Activated T-cell treated with anti-CD3 and anti-CD28 coated beads, Interleukin-2, amount 50 U/mL, for 72 hours (primary cell): ENCODE measurements at regions not wholly inside any gene's neighbourhood (a gene's known extent, or its start where the extent isn't known, plus 50 kb on each side); places are given as distances from the start of the nearest gene placed in this dataset.
"Not testable (repeated sequence)": the region's sequence is repeated elsewhere in the genome, so short reads cannot be mapped to it uniquely, and the experiment has no call there.

Experiments
- ATAC-seq, 2 donors: fragments of 150-1000 bp; cut with Tn5 transposase; replicated peaks in 1 of 2; 2 replicates each; pipeline ENCODE4 v1.10.0; 2021; ENCODE audit warnings: moderate library complexity in 2 of 2, mild to moderate bottlenecking in 1 of 2
- DNase-seq, 2 donors: peaks; one replicate each; pipeline ENCODE4 v3.0.0; 2021 to 2022; ENCODE audit warnings: mixed read lengths in 1 of 2
- H3K27ac Mint-ChIP-seq: one replicate; pipeline ENCODE4 v1.8.0; 2022; ENCODE audit warnings: mild to moderate bottlenecking, moderate library complexity, mixed read lengths
- H3K27me3 Mint-ChIP-seq: one replicate; pipeline ENCODE4 v1.8.0; 2022; ENCODE audit warnings: low read depth, mixed read lengths
- H3K36me3 Mint-ChIP-seq, 2 donors: one replicate each; pipeline ENCODE4 v1.8.0; 2022; ENCODE audit warnings: mixed read lengths in 2 of 2, mild to moderate bottlenecking in 1 of 2; ENCODE audit not compliant: insufficient read depth in 2 of 2
- H3K4me1 Mint-ChIP-seq: one replicate; pipeline ENCODE4 v1.8.0; 2022; ENCODE audit warnings: low read depth, mixed read lengths
- H3K4me3 Mint-ChIP-seq, 2 donors: one replicate each; pipeline ENCODE4 v1.8.0; 2022; ENCODE audit warnings: mild to moderate bottlenecking in 2 of 2, mixed read lengths in 2 of 2, moderate library complexity in 2 of 2
- H3K9me3 Mint-ChIP-seq, 2 donors: one replicate each; pipeline ENCODE4 v1.8.0; 2022; ENCODE audit warnings: mixed read lengths in 2 of 2

DNA sequence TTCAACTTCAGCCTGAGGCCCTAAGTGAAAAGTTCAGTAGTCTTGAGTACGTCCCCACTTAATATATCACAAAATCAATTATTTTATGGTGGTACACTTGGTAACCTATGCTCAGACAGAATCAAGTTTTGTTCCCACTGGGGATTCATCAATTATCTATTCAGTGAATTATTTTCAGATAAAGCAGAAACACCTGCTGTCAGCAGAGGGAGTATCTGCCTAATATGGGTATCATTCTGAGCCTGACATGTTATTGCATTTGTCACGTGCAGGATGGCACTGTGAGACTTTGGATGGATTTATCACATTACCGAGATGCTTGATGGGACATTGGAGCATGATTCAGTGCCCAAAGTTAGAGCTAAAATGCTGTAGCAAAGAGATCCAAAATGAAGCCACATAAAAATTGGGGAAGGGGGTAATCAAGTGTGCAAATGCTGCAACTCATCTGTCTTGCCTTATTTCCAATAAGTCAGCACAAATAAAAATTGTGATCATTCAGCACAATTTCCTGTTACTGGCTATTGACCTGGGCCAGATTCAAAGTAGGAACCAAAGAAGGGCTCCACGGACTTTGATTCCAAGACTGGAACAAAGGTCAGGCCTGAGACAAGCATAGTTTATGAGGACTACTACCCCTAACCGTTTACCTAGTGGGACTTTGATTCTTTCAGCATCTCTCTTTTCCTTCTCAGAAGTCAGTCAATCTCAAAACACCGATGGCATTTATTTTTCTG, 657.6 kb downstream of the LMO4 start:
- no peak overlapping the region for H3K27ac Mint-ChIP-seq
- H3K4me1 Mint-ChIP-seq, result peaks cover 9% of the 10 kb centered on the region
- H3K36me3 Mint-ChIP-seq, result no peaks in the 10 kb centered on the region
- no peak for DNase-seq
- no peak overlapping the region for H3K4me3 Mint-ChIP-seq
- peaks cover 29% of the 10 kb centered on the region for H3K27me3 Mint-ChIP-seq
- no peaks in the 10 kb centered on the region for H3K9me3 Mint-ChIP-seq
- no peak for ATAC-seq

- no peak overlapping the region for H3K4me3 Mint-ChIP-seq
- ATAC-seq (no peak), DNase-seq (no peak)
- H3K27me3 Mint-ChIP-seq, result peaks cover 1% of the 10 kb centered on the region
- no peaks in the 10 kb centered on the region for H3K4me1 Mint-ChIP-seq
- H3K9me3 Mint-ChIP-seq, result no peaks in the 10 kb centered on the region
- no peaks in the 10 kb centered on the region for H3K36me3 Mint-ChIP-seq
- H3K27ac Mint-ChIP-seq, result no peak overlapping the region
These were observed 660.7 kb downstream of the LMO4 start for GRCh38 chr1:87989346-87989745.

DNA sequence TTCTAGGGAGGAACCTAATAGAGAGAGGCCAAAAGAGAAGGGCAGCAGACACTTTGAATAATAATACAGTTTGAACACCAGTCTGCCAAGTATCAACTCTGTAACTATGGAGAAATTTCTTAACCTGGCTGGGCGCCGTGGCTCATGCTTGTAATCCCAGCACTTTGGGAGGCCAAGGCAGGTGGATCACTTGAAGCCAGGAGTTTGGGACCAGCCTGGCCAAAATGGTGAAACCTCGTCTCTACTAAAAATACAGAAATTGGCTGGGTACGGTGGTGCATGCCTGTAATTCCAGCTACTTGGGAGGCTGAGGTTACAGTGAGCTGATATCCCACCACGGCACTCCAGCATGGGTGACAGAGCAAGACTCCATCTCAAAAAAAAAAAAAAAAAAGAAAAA, 663.9 kb downstream of the LMO4 start:
- H3K4me1 Mint-ChIP-seq, H3K4me3 Mint-ChIP-seq: not testable (repeated sequence)

DNA sequence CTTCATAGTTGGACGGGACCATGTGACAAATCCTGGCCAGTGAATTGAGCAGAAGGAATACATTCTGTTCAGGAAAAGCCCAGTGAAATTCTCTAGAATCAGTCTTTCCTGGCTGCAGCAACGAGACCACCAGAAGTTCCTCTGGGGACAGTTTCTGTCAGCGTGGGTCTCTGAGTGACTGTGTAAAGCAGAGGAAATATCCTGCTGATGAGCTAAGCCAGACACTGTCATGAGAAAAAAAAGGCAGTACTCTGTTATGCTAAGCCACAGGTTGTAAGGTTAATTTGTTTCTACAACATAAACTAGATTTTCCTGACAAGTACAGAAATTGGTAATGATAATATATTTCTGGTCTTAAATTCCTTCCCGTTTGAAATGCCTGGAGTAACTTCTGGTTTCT, 664.4 kb downstream of the LMO4 start:
- Mint-ChIP-seq H3K4me3 (no peak overlapping the region), H3K36me3 (no peaks in the 10 kb centered on the region), H3K27me3 (no peaks in the 10 kb centered on the region), H3K9me3 (no peaks in the 10 kb centered on the region), H3K4me1 (no peaks in the 10 kb centered on the region), H3K27ac (no peak overlapping the region)
- ATAC-seq, result no peak
- DNase-seq, result no peak

More for the DNA sequence above, 663.9 kb downstream of the LMO4 start:
- H3K9me3 Mint-ChIP-seq, H3K27ac Mint-ChIP-seq, ATAC-seq, H3K36me3 Mint-ChIP-seq, H3K27me3 Mint-ChIP-seq, DNase-seq: not testable (repeated sequence)

- H3K9me3 Mint-ChIP-seq, result no peaks in the 10 kb centered on the region
- no peaks in the 10 kb centered on the region for H3K27me3 Mint-ChIP-seq
- DNase-seq (no peak), ATAC-seq (no peak)
- H3K27ac Mint-ChIP-seq, result no peak overlapping the region
- H3K4me1 Mint-ChIP-seq, result no peaks in the 10 kb centered on the region
- H3K36me3 Mint-ChIP-seq, result no peaks in the 10 kb centered on the region
- H3K4me3 Mint-ChIP-seq, result no peak overlapping the region
These were observed 671.2 kb downstream of the LMO4 start for GRCh38 chr1:87999852-88000251.

DNA sequence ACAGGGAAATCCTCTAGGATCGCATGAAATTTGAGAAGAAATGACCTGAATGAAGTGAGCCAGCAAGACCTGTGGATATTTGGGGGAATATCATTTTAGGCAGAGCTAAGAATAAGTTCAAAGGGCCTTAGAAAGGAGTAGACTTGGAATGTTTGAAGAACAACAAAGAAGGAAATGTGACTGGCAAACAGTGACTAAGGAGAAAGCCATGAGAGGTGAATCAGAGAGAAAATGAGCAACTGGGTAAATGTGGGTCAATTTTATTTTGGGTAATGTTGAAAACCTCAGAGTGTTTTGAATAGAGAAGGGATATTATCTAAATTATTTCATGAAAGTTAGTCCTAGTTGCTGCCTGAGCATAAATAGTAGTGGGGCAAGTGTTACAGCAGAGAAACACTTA, 672.8 kb downstream of the LMO4 start:
- Mint-ChIP-seq H3K4me3 (no peak overlapping the region), H3K9me3 (no peaks in the 10 kb centered on the region), H3K36me3 (no peaks in the 10 kb centered on the region), H3K27ac (no peak overlapping the region), H3K27me3 (no peaks in the 10 kb centered on the region), H3K4me1 (no peaks in the 10 kb centered on the region)
- ATAC-seq (no peak), DNase-seq (no peak)

- no peak overlapping the region for H3K27ac Mint-ChIP-seq
- no peaks in the 10 kb centered on the region for H3K4me1 Mint-ChIP-seq
- no peak for DNase-seq
- ATAC-seq, result no peak
- no peak overlapping the region for H3K4me3 Mint-ChIP-seq
- H3K27me3 Mint-ChIP-seq, result no peaks in the 10 kb centered on the region
- no peaks in the 10 kb centered on the region for H3K9me3 Mint-ChIP-seq
- H3K36me3 Mint-ChIP-seq, result no peaks in the 10 kb centered on the region
These were observed 674.6 kb downstream of the LMO4 start for GRCh38 chr1:88003255-88003654.

GRCh38 chr1:88009916-88010315, 674.2 kb upstream of the PKN2 start:
- Mint-ChIP-seq H3K4me1 (no peaks in the 10 kb centered on the region), H3K27ac (no peak overlapping the region), H3K4me3 (no peak overlapping the region), H3K36me3 (no peaks in the 10 kb centered on the region), H3K27me3 (peaks cover 5% of the 10 kb centered on the region), H3K9me3 (no peaks in the 10 kb centered on the region)
- DNase-seq (no peak), ATAC-seq (no peak)

DNA sequence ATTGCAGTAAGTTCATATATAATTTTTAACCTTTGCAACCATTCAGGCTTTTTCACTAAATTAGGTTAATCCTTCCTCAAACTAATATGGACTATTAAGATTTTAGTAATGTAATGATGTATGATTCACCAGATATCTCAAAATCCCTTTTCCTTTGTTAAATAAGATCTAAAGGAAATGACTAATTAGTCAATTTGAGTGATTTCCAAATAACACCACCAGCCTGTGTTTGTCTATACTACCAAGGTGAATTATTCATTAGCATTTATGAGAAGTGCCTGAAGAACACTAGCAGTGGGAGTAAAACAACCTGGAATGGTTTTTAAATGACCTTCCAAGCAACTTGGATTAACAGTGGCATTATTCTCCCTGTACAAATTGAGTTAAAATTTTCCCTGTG, 670.6 kb upstream of the PKN2 start:
- Mint-ChIP-seq H3K27ac (no peak overlapping the region), H3K36me3 (no peaks in the 10 kb centered on the region), H3K4me3 (no peak overlapping the region), H3K27me3 (peaks cover 13% of the 10 kb centered on the region), H3K4me1 (no peaks in the 10 kb centered on the region), H3K9me3 (no peaks in the 10 kb centered on the region)
- DNase-seq (no peak), ATAC-seq (no peak)

GRCh38 chr1:88014131-88014530, 669.9 kb upstream of the PKN2 start:
- DNase-seq (no peak), ATAC-seq (no peak)
- no peak overlapping the region for H3K27ac Mint-ChIP-seq
- no peaks in the 10 kb centered on the region for H3K36me3 Mint-ChIP-seq
- no peaks in the 10 kb centered on the region for H3K4me1 Mint-ChIP-seq
- no peak overlapping the region for H3K4me3 Mint-ChIP-seq
- H3K27me3 Mint-ChIP-seq, result peaks cover 13% of the 10 kb centered on the region
- no peaks in the 10 kb centered on the region for H3K9me3 Mint-ChIP-seq

DNA sequence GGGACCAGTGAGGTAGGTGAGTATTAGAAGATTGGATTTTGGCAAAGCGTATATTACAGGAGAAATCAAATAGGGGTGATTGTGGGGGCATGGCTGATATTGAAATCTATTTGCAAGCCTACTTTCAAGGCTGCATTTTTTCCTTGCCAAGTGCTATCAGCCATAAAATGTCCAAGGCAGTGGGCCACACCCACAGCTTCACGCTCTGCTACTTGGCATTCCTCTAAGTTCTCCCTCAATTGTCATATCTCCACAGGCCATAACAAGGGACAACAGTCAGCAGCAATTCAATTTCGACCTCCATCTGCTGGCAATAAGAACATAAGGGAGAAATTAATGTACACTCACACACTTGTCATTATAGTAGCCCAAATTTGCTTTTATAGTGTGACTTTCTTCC, 667.1 kb upstream of the PKN2 start:
- Mint-ChIP-seq H3K27ac (no peak overlapping the region), H3K27me3 (peaks cover 8% of the 10 kb centered on the region), H3K9me3 (no peaks in the 10 kb centered on the region), H3K36me3 (no peaks in the 10 kb centered on the region), H3K4me3 (no peak overlapping the region), H3K4me1 (no peaks in the 10 kb centered on the region)
- no peak for DNase-seq
- ATAC-seq, result no peak

GRCh38 chr1:88021529-88021928, 662.5 kb upstream of the PKN2 start:
- Mint-ChIP-seq H3K4me1 (no peaks in the 10 kb centered on the region), H3K36me3 (no peaks in the 10 kb centered on the region), H3K4me3 (no peak overlapping the region), H3K9me3 (peaks cover 0 to under 1% of the 10 kb centered on the region in 2 donors), H3K27me3 (peaks cover 7% of the 10 kb centered on the region), H3K27ac (peak overlapping the region; percentile 29)
- no peak for DNase-seq
- ATAC-seq, result no peak

- no peaks in the 10 kb centered on the region for H3K4me1 Mint-ChIP-seq
- ATAC-seq, result no peak
- no peak for DNase-seq
- no peak overlapping the region for H3K27ac Mint-ChIP-seq
- H3K9me3 Mint-ChIP-seq, result peaks cover 0 to 2% of the 10 kb centered on the region in 2 donors
- H3K36me3 Mint-ChIP-seq, result no peaks in the 10 kb centered on the region
- H3K4me3 Mint-ChIP-seq, result no peak overlapping the region
- H3K27me3 Mint-ChIP-seq, result no peaks in the 10 kb centered on the region
These were observed 661.6 kb upstream of the PKN2 start for GRCh38 chr1:88022516-88022915.

- Mint-ChIP-seq H3K9me3 (peaks cover 0 to 5% of the 10 kb centered on the region in 2 donors), H3K36me3 (no peaks in the 10 kb centered on the region), H3K4me3 (no peak overlapping the region), H3K4me1 (no peaks in the 10 kb centered on the region), H3K27ac (no peak overlapping the region), H3K27me3 (peaks cover 4% of the 10 kb centered on the region)
- ATAC-seq (no peak), DNase-seq (no peak)
These were observed 654.9 kb upstream of the PKN2 start for GRCh38 chr1:88029142-88029541.
